KMS-11 (cell line): ENCODE measurements at regions not wholly inside any gene's neighbourhood (a gene's known extent, or its start where the extent isn't known, plus 50 kb on each side); places are given as distances from the start of the nearest gene placed in this dataset.

Source experiments
- H2AFZ ChIP-seq: fragments of 200-600 bp; sonication (generic); 2 replicates; pipeline ENCODE4 v1.6.1; 2016; ENCODE audit warnings: antibody characterized with exemption, mixed run types, low read depth
- H3K27ac ChIP-seq: fragments of 200-600 bp; sonication (generic); 2 replicates; pipeline ENCODE4 v1.6.1; 2016; ENCODE audit warnings: mild to moderate bottlenecking, mixed run types
- H3K27me3 ChIP-seq: fragments of 200-600 bp; sonication (generic); 2 replicates; pipeline ENCODE4 v1.6.1; 2017; ENCODE audit warnings: mild to moderate bottlenecking, low read depth, mixed run types, moderate library complexity; ENCODE audit not compliant: insufficient read depth
- H3K36me3 ChIP-seq: fragments of 200-600 bp; sonication (generic); 2 replicates; pipeline ENCODE4 v1.6.1; 2017; ENCODE audit warnings: mild to moderate bottlenecking, mixed run types; ENCODE audit not compliant: insufficient read depth
- H3K4me1 ChIP-seq: fragments of 200-600 bp; sonication (generic); 2 replicates; pipeline ENCODE4 v1.6.1; 2016; ENCODE audit warnings: mild to moderate bottlenecking, low read depth, mixed run types; ENCODE audit not compliant: poor library complexity, severe bottlenecking
- H3K4me2 ChIP-seq: fragments of 200-600 bp; sonication (generic); 2 replicates; pipeline ENCODE4 v1.7.0; 2016; ENCODE audit warnings: mild to moderate bottlenecking, mixed run types
- H3K4me3 ChIP-seq: fragments of 200-600 bp; sonication (generic); IDR thresholded peaks from 2 replicates; pipeline ENCODE4 v1.6.1; 2017; ENCODE audit warnings: low read depth, low read length, mixed read lengths; ENCODE audit not compliant: insufficient read depth
- H3K79me2 ChIP-seq: fragments of 200-600 bp; sonication (generic); 2 replicates; pipeline ENCODE4 v1.6.1; 2016; ENCODE audit warnings: low read depth, mixed run types; ENCODE audit not compliant: insufficient read depth
- H3K9ac ChIP-seq: fragments of 200-600 bp; sonication (generic); 2 replicates; pipeline ENCODE4 v1.6.1; 2016; ENCODE audit warnings: mild to moderate bottlenecking, mixed run types
- H4K20me1 ChIP-seq: fragments of 200-600 bp; sonication (generic); 2 replicates; pipeline ENCODE4 v1.6.1; 2016; ENCODE audit warnings: mild to moderate bottlenecking, mixed run types; ENCODE audit not compliant: insufficient read depth
- TF ChIP-seq, protein P1 (sequence below): fragments of 200-600 bp; sonication (generic); conservative IDR thresholded peaks from 2 replicates; pipeline ENCODE4 v1.6.1; 2017; ENCODE audit warnings: low read depth, mild to moderate bottlenecking, antibody characterized with exemption, low read length, moderate library complexity, mixed read lengths

DNA sequence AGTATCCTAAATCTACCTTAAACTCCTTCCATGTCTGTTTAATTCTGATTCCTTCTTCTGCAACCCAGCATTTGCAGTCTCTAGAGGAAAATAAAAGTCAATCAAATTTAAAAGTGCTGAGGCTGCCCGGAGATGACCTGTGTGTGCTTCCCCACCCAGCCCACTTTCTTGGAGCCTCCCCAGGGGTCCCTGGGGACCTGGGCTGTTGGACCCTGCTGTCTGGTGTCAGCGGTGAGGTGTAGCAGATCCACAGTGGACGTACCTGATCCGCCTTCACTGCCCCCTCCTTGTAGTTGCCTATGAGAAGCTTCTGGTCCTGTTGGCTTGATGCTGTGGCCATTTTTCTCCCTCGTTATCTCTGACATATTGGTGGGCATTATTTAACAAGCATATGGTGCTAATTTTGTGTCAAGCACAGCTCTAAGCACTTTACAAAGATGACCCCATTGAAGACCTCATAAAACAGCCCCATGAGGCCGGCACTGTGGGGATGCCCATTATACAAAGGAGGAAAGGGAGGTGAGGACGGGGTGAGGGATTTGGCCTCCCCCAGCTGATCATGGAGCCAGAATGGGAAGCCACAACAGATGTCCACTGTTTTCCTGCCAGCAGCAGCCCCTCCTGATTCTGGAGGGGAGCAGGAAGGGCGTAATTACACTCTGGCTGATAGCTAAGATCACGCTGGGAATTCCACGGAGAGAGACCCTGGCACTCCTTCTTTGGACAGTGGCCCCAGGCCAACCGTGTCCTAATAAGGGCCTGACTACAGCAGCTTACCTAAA lies 628.2 kb downstream of the CDH26 start:
- Histone ChIP-seq H3K27ac (no peak overlapping the region), H3K27me3 (no peaks in the 10 kb centered on the region), H3K4me2 (no peak overlapping the region), H3K9ac (no peak overlapping the region), H3K4me1 (peaks cover 12% of the 10 kb centered on the region), H4K20me1 (no peaks in the 10 kb centered on the region), H3K4me3 (no peak overlapping the region), H3K36me3 (no peaks in the 10 kb centered on the region), H3K79me2 (no peaks in the 10 kb centered on the region), H2AFZ (no peak overlapping the region)
- TF ChIP-seq, protein P1, sequence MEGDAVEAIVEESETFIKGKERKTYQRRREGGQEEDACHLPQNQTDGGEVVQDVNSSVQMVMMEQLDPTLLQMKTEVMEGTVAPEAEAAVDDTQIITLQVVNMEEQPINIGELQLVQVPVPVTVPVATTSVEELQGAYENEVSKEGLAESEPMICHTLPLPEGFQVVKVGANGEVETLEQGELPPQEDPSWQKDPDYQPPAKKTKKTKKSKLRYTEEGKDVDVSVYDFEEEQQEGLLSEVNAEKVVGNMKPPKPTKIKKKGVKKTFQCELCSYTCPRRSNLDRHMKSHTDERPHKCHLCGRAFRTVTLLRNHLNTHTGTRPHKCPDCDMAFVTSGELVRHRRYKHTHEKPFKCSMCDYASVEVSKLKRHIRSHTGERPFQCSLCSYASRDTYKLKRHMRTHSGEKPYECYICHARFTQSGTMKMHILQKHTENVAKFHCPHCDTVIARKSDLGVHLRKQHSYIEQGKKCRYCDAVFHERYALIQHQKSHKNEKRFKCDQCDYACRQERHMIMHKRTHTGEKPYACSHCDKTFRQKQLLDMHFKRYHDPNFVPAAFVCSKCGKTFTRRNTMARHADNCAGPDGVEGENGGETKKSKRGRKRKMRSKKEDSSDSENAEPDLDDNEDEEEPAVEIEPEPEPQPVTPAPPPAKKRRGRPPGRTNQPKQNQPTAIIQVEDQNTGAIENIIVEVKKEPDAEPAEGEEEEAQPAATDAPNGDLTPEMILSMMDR: no peak

DNA sequence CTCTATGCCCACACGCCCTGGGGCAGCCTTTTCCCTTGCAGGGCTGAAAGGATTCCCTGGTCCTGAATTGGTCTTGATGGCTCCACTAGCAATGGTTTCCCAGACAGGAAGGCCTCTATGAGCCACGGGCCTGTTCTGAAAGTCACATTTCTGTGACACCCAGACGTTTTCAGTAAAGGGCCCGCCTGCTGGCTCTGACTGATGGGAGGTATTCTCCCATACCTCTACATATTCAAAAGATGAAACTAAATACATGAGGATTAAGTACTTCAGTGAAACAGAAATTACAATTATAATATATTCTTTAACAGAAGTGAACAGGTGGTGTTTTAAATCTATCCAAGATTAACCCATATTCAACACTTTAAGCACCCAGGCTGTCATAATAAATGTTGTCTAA lies 629.8 kb downstream of the CDH26 start:
- H3K4me2 ChIP-seq: no peak overlapping the region
- no peak overlapping the region for H2AFZ ChIP-seq
- H4K20me1 ChIP-seq: no peaks in the 10 kb centered on the region
- no peaks in the 10 kb centered on the region for H3K79me2 ChIP-seq
- H3K36me3 ChIP-seq: no peaks in the 10 kb centered on the region
- H3K4me3 ChIP-seq: no peak overlapping the region
- no peak overlapping the region for H3K27ac ChIP-seq
- TF ChIP-seq, protein P1: no peak
- H3K4me1 ChIP-seq: peaks cover 10% of the 10 kb centered on the region
- H3K9ac ChIP-seq: no peak overlapping the region
- no peaks in the 10 kb centered on the region for H3K27me3 ChIP-seq

DNA sequence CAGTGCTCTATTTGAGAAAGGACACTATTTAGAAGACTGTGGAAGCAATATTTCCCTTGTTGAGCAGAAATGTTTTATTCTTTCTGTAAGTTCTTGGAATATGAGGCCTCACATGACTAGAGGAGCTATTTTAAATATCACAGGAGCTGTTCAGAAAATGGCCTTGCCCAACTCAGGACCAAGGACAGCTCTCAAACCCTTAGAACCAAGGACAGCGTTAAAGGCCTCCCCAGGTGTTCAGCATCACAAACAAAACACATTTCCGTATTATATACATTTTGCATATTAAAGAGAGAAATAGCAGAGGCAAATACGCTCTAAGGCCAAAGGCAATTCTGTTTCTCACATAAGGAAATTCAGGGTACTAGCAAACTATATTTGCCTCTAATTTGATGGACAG lies 631.4 kb downstream of the CDH26 start:
- H3K4me2 ChIP-seq: no peak overlapping the region
- no peak overlapping the region for H3K4me3 ChIP-seq
- no peaks in the 10 kb centered on the region for H3K79me2 ChIP-seq
- no peak overlapping the region for H3K9ac ChIP-seq
- peaks cover 9% of the 10 kb centered on the region for H3K4me1 ChIP-seq
- H4K20me1 ChIP-seq: no peaks in the 10 kb centered on the region
- no peaks in the 10 kb centered on the region for H3K27me3 ChIP-seq
- no peak overlapping the region for H2AFZ ChIP-seq
- H3K27ac ChIP-seq: no peak overlapping the region
- H3K36me3 ChIP-seq: no peaks in the 10 kb centered on the region
- TF ChIP-seq, protein P1: no peak

DNA sequence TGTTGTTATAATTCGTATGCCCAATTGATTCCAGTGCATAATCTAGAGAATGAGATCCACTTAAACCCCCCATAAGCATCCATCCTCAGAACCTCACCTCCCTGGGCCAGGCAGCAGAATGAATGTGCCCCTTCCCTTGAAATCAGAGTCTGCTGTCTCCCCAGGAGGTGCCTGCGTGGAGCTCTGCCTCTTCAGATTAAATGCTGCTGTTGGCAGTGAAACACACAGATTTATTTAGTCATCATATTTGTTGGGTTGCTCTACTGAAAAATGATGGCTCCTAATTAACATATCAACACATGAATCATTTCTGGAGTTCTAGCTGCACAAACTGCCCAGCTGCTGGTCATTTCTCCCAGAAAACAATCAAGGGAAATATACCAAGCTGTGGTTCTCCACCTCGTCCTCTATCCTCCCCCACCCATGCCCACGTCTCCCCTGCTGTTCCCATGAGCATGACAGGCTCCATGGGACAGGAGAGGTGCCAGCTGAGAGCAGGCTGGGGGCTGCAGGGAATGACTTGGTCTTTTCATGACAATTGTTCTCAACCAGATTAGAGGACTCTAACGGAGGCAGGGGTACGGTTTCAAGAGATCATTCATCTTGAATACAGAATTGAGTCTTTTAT lies 633.1 kb downstream of the CDH26 start:
- no peak overlapping the region for H3K9ac ChIP-seq
- H3K4me2 ChIP-seq: no peak overlapping the region
- H3K79me2 ChIP-seq: no peaks in the 10 kb centered on the region
- TF ChIP-seq, protein P1: no peak
- H3K27ac ChIP-seq: no peak overlapping the region
- no peak overlapping the region for H2AFZ ChIP-seq
- no peak overlapping the region for H3K4me3 ChIP-seq
- peaks cover 9% of the 10 kb centered on the region for H3K4me1 ChIP-seq
- no peaks in the 10 kb centered on the region for H3K36me3 ChIP-seq
- no peaks in the 10 kb centered on the region for H3K27me3 ChIP-seq
- no peaks in the 10 kb centered on the region for H4K20me1 ChIP-seq
